ENCODE measurements at regions not wholly inside any gene's neighbourhood (a gene's known extent, or its start where the extent isn't known, plus 50 kb on each side); places are given as distances from the start of the nearest gene placed in this dataset.
A peak's percentile ranks its signal among the peaks of the same experiment; 100 is the strongest.

- peaks cover 2 to 4% of the 10 kb centered on the region in 2 donors for H3K27me3 Mint-ChIP-seq
- H3K27me3 ChIP-seq (ENCODE audit: insufficient read depth, low read length), result no peaks in the 10 kb centered on the region
- H3K4me3 ChIP-seq (ENCODE audit: low read length in 2 of 2), result no peak overlapping the region
- no peaks in the 10 kb centered on the region for H3K36me3 Mint-ChIP-seq
- ChIA-PET CTCF (ENCODE audit: partially characterized antibody) (interaction anchor here (0.8 kb wide), 1 partner anchor 24 kb away, joined by 3 read pairs; no protein-coding TSS in a partner anchor), POLR2A (ENCODE audit: partially characterized antibody) (no interaction called here)
- intact Hi-C loops (cut with micrococcal nuclease), result no loop called here
- H3K4me1 Mint-ChIP-seq, result peaks cover 14 to 27% (median 20%) of the 10 kb centered on the region in 4 donors
- H3K4me3 Mint-ChIP-seq, result peak overlapping the region in 7 of 8 donors; percentile 3 to 66 (median 44)
- DNase-seq, result peak; percentile 40 to 55 (median 46)
- peak overlapping the region in 6 of 7 donors; percentile 14 to 89 (median 42) for H3K27ac Mint-ChIP-seq
- H3K27ac ChIP-seq (ENCODE audit: low read depth, low read length), result no peak overlapping the region
- H3K4me1 ChIP-seq (ENCODE audit: insufficient read depth, low read length), result peaks cover 19% of the 10 kb centered on the region
- H3K9me3 Mint-ChIP-seq, result peaks cover 0 to 5% (median 0%) of the 10 kb centered on the region in 8 donors
- H3K36me3 ChIP-seq (ENCODE audit: insufficient read depth, low read length), result no peaks in the 10 kb centered on the region
- H3K9me3 ChIP-seq (ENCODE audit: control insufficient read depth in 1 of 2, low read length in 2 of 2), result no peaks in the 10 kb centered on the region
Observed at GRCh38 chr2:59888015-59888414, 665.4 kb downstream of the BCL11A start.

- peak overlapping the region in 4 of 7 donors; percentile 1 to 36 (median 30) for H3K27ac Mint-ChIP-seq
- no peaks in the 10 kb centered on the region for H3K36me3 Mint-ChIP-seq
- no peak overlapping the region for H3K27ac ChIP-seq (ENCODE audit: low read depth, low read length)
- H3K4me3 Mint-ChIP-seq, result peak overlapping the region in 6 of 8 donors; percentile 9 to 66 (median 38)
- intact Hi-C loops (cut with micrococcal nuclease), result no loop called here
- DNase-seq, result peak in 1 of 5 donors; percentile 24
- H3K4me1 ChIP-seq (ENCODE audit: insufficient read depth, low read length), result peaks cover 19% of the 10 kb centered on the region
- H3K36me3 ChIP-seq (ENCODE audit: insufficient read depth, low read length), result no peaks in the 10 kb centered on the region
- H3K4me3 ChIP-seq (ENCODE audit: low read length in 2 of 2), result no peak overlapping the region
- ChIA-PET CTCF (ENCODE audit: partially characterized antibody) (interaction anchor here (0.8 kb wide), 1 partner anchor 24 kb away, joined by 3 read pairs; no protein-coding TSS in a partner anchor), POLR2A (ENCODE audit: partially characterized antibody) (no interaction called here)
- no peaks in the 10 kb centered on the region for H3K9me3 ChIP-seq (ENCODE audit: control insufficient read depth in 1 of 2, low read length in 2 of 2)
- H3K27me3 Mint-ChIP-seq, result peaks cover 2 to 4% of the 10 kb centered on the region in 2 donors
- H3K9me3 Mint-ChIP-seq, result peaks cover 0 to 5% (median 0%) of the 10 kb centered on the region in 8 donors
- no peaks in the 10 kb centered on the region for H3K27me3 ChIP-seq (ENCODE audit: insufficient read depth, low read length)
- peaks cover 14 to 27% (median 20%) of the 10 kb centered on the region in 4 donors for H3K4me1 Mint-ChIP-seq
Observed at GRCh38 chr2:59887366-59887765, 666.1 kb downstream of the BCL11A start.

GRCh38 chr2:59886759-59887158 is 666.7 kb downstream of the BCL11A start:
- Histone ChIP-seq H3K27ac (ENCODE audit: low read depth, low read length) (no peak overlapping the region), H3K9me3 (ENCODE audit: control insufficient read depth in 1 of 2, low read length in 2 of 2) (no peaks in the 10 kb centered on the region), H3K4me3 (ENCODE audit: low read length in 2 of 2) (no peak overlapping the region), H3K36me3 (ENCODE audit: insufficient read depth, low read length) (no peaks in the 10 kb centered on the region), H3K27me3 (ENCODE audit: insufficient read depth, low read length) (no peaks in the 10 kb centered on the region), H3K4me1 (ENCODE audit: insufficient read depth, low read length) (peaks cover 19% of the 10 kb centered on the region)
- H3K27ac Mint-ChIP-seq, result peak overlapping the region in 1 of 7 donors; percentile 75
- H3K4me1 Mint-ChIP-seq, result peaks cover 14 to 27% (median 20%) of the 10 kb centered on the region in 4 donors
- no peaks in the 10 kb centered on the region for H3K36me3 Mint-ChIP-seq
- H3K9me3 Mint-ChIP-seq, result peaks cover 0 to 5% (median 0%) of the 10 kb centered on the region in 8 donors
- no peak for DNase-seq
- intact Hi-C loops (cut with micrococcal nuclease), result no loop called here
- peaks cover 2 to 4% of the 10 kb centered on the region in 2 donors for H3K27me3 Mint-ChIP-seq
- CTCF ChIA-PET (ENCODE audit: partially characterized antibody), result no interaction called here
- H3K4me3 Mint-ChIP-seq, result peak overlapping the region in 1 of 8 donors; percentile 54
- POLR2A ChIA-PET (ENCODE audit: partially characterized antibody), result no interaction called here

- ChIA-PET POLR2A (ENCODE audit: partially characterized antibody) (no interaction called here), CTCF (ENCODE audit: partially characterized antibody) (no interaction called here)
- Mint-ChIP-seq H3K9me3 (peaks cover 0 to 5% (median 0%) of the 10 kb centered on the region in 8 donors), H3K27me3 (peaks cover 2 to 4% of the 10 kb centered on the region in 2 donors), H3K4me1 (peaks cover 14 to 27% (median 20%) of the 10 kb centered on the region in 4 donors), H3K36me3 (no peaks in the 10 kb centered on the region), H3K4me3 (peak overlapping the region in 2 of 8 donors; percentile 18 to 35), H3K27ac (peak overlapping the region in 3 of 7 donors; percentile 13 to 35 (median 16))
- no peaks in the 10 kb centered on the region for H3K36me3 ChIP-seq (ENCODE audit: insufficient read depth, low read length)
- DNase-seq, result peak in 1 of 5 donors; percentile 5
- no peak overlapping the region for H3K4me3 ChIP-seq (ENCODE audit: low read length in 2 of 2)
- H3K4me1 ChIP-seq (ENCODE audit: insufficient read depth, low read length), result peaks cover 19% of the 10 kb centered on the region
- no peak overlapping the region for H3K27ac ChIP-seq (ENCODE audit: low read depth, low read length)
- intact Hi-C loops (cut with micrococcal nuclease), result no loop called here
- H3K9me3 ChIP-seq (ENCODE audit: control insufficient read depth in 1 of 2, low read length in 2 of 2), result no peaks in the 10 kb centered on the region
- no peaks in the 10 kb centered on the region for H3K27me3 ChIP-seq (ENCODE audit: insufficient read depth, low read length)
Observed at GRCh38 chr2:59885541-59885940, 667.9 kb downstream of the BCL11A start.

GRCh38 chr2:59884166-59884565 is 669.3 kb downstream of the BCL11A start:
- Mint-ChIP-seq H3K36me3 (no peaks in the 10 kb centered on the region), H3K4me3 (no peak overlapping the region), H3K27me3 (peaks cover 2 to 4% of the 10 kb centered on the region in 2 donors), H3K4me1 (peaks cover 14 to 27% (median 20%) of the 10 kb centered on the region in 4 donors), H3K9me3 (peaks cover 0 to 5% (median 0%) of the 10 kb centered on the region in 8 donors), H3K27ac (no peak overlapping the region)
- Histone ChIP-seq H3K27ac (ENCODE audit: low read depth, low read length) (no peak overlapping the region), H3K36me3 (ENCODE audit: insufficient read depth, low read length) (no peaks in the 10 kb centered on the region), H3K9me3 (ENCODE audit: control insufficient read depth in 1 of 2, low read length in 2 of 2) (no peaks in the 10 kb centered on the region), H3K27me3 (ENCODE audit: insufficient read depth, low read length) (no peaks in the 10 kb centered on the region), H3K4me1 (ENCODE audit: insufficient read depth, low read length) (peaks cover 19% of the 10 kb centered on the region), H3K4me3 (ENCODE audit: low read length in 2 of 2) (no peak overlapping the region)
- ChIA-PET POLR2A (ENCODE audit: partially characterized antibody) (no interaction called here), CTCF (ENCODE audit: partially characterized antibody) (no interaction called here)
- no peak for DNase-seq
- intact Hi-C loops (cut with micrococcal nuclease), result no loop called here

- H3K4me3 Mint-ChIP-seq, result no peak overlapping the region
- Histone ChIP-seq H3K27me3 (ENCODE audit: insufficient read depth, low read length) (no peaks in the 10 kb centered on the region), H3K9me3 (ENCODE audit: control insufficient read depth in 1 of 2, low read length in 2 of 2) (no peaks in the 10 kb centered on the region), H3K36me3 (ENCODE audit: insufficient read depth, low read length) (no peaks in the 10 kb centered on the region), H3K27ac (ENCODE audit: low read depth, low read length) (no peak overlapping the region), H3K4me1 (ENCODE audit: insufficient read depth, low read length) (peaks cover 12% of the 10 kb centered on the region), H3K4me3 (ENCODE audit: low read length in 2 of 2) (no peak overlapping the region)
- no peak overlapping the region for H3K27ac Mint-ChIP-seq
- intact Hi-C loops (cut with micrococcal nuclease), result no loop called here
- CTCF ChIA-PET (ENCODE audit: partially characterized antibody), result no interaction called here
- H3K4me1 Mint-ChIP-seq, result peaks cover 9 to 19% (median 17%) of the 10 kb centered on the region in 4 donors
- peaks cover 0 to 5% (median 0%) of the 10 kb centered on the region in 8 donors for H3K9me3 Mint-ChIP-seq
- no peaks in the 10 kb centered on the region for H3K36me3 Mint-ChIP-seq
- POLR2A ChIA-PET (ENCODE audit: partially characterized antibody), result no interaction called here
- H3K27me3 Mint-ChIP-seq, result peaks cover 2 to 4% of the 10 kb centered on the region in 2 donors
- no peak for DNase-seq
Observed at GRCh38 chr2:59882822-59883221, 670.6 kb downstream of the BCL11A start.

GRCh38 chr2:59882279-59882678 is 671.2 kb downstream of the BCL11A start:
- Histone ChIP-seq H3K4me3 (ENCODE audit: low read length in 2 of 2) (no peak overlapping the region), H3K36me3 (ENCODE audit: insufficient read depth, low read length) (no peaks in the 10 kb centered on the region), H3K4me1 (ENCODE audit: insufficient read depth, low read length) (peaks cover 7% of the 10 kb centered on the region), H3K9me3 (ENCODE audit: control insufficient read depth in 1 of 2, low read length in 2 of 2) (no peaks in the 10 kb centered on the region), H3K27me3 (ENCODE audit: insufficient read depth, low read length) (no peaks in the 10 kb centered on the region), H3K27ac (ENCODE audit: low read depth, low read length) (no peak overlapping the region)
- intact Hi-C loops (cut with micrococcal nuclease), result no loop called here
- H3K4me3 Mint-ChIP-seq, result no peak overlapping the region
- peaks cover 0 to 5% (median 0%) of the 10 kb centered on the region in 8 donors for H3K9me3 Mint-ChIP-seq
- no peak for DNase-seq
- ChIA-PET POLR2A (ENCODE audit: partially characterized antibody) (no interaction called here), CTCF (ENCODE audit: partially characterized antibody) (no interaction called here)
- H3K27ac Mint-ChIP-seq, result no peak overlapping the region
- H3K36me3 Mint-ChIP-seq, result no peaks in the 10 kb centered on the region
- peaks cover under 1 to 4% of the 10 kb centered on the region in 2 donors for H3K27me3 Mint-ChIP-seq
- peaks cover 6 to 14% (median 11%) of the 10 kb centered on the region in 4 donors for H3K4me1 Mint-ChIP-seq
